C4-2B (cell line): ENCODE measurements at regions not wholly inside any gene's neighbourhood (a gene's known extent, or its start where the extent isn't known, plus 50 kb on each side); places are given as distances from the start of the nearest gene placed in this dataset.

Experiments
- H3K27ac ChIP-seq: fragments of 450-650 bp; 2 replicates; pipeline ENCODE4 v1.5.1; 2017
- CTCF ChIP-seq: fragments of 450-650 bp; conservative IDR thresholded peaks from 2 replicates; pipeline ENCODE4 v1.5.1; 2017; ENCODE audit warnings: mild to moderate bottlenecking
- ZFX ChIP-seq: fragments of 450-650 bp; IDR thresholded peaks from 2 replicates; pipeline ENCODE4 v1.6.1; 2017

DNA sequence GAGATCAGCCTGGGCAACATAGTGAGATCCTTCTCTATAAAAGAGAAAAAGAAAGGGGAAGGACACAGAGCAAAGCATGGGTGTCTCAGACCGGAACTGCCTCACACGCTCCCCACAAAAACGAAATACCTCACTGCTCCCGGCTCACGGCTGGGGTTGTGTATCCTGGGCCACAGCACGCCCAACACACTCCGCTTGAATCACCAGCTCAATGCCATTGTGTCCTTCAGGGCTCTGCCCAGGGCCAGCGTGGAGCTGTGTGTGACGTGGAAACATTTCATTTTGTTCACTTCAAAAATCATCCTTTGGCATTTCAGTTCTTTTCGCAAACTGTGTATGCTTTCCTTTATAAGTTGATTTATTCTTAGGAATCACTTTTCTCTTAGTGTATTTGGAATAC lies 279.5 kb downstream of the IRX1 start:
- TF ChIP-seq ZFX, result no peak
- TF ChIP-seq CTCF, result no peak
- no peak overlapping the region for H3K27ac ChIP-seq

DNA sequence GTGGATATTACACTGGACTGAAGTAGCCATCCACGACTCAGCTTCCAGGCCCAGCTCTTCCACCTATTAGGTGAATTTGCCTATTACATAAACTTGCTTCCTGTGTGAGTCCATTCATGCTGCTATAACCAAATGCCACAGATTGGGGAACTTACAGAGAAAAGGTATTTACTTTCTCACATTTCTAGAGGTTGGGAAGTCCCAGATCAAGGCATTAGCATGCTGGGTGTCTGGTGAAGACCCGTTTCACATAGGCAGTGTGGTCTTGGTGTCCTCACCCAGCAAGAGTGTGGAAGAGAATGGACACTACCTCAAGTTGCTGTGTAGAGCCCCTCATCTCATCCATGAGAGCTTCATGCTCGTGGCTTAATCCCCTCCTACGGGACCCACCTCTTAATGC lies 282.6 kb downstream of the IRX1 start:
- TF ChIP-seq ZFX (no peak), CTCF (no peak)
- H3K27ac ChIP-seq, result no peak overlapping the region

GRCh38 chr5:3883040-3883439 lies 287.4 kb downstream of the IRX1 start:
- no peak overlapping the region for H3K27ac ChIP-seq
- TF ChIP-seq CTCF, result no peak

DNA sequence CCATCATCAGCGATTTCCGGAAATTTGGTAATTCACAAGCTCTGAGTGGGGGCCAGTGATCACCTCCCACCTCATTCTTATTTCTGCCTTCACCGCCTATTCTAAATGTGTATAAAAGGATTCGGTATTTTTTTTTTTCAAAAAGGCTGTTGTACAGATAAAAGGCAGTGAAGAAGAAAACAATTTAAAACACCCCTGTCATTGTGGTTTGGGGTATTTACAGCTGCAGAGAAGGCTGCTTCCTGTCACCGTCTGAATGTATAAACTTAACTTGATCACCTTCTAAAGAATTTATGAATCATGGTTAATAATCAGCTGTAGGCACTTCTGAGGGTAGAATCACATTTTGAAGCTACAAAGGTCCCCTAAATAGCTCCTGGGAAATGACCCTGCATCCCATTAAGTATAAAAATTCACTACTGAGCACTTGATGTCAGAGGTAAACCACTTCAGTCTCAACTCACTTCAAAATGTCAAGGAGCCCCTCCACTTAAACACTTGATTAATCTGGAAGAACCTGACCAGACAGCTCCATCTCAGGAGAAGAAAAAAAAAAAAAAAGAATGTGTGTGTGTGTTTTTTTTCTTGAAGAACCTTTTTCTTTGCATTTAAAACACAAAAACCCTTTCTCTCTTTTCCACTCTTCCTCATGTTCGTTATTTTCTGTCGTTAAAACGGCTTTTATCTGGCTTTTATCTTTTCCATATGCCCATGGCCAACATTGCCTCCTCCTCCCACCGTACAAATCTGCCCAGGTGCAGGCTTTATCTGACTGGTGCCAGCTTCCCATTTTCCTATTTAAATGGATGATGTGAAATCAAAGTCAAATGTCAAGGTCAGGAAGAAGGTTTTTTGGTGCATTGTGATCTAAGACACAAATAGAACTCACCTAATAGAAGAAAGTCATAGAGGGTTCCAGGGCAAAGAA lies 291.2 kb downstream of the IRX1 start:
- H3K27ac ChIP-seq, result no peak overlapping the region
- TF ChIP-seq ZFX (no peak), CTCF (no peak)

DNA sequence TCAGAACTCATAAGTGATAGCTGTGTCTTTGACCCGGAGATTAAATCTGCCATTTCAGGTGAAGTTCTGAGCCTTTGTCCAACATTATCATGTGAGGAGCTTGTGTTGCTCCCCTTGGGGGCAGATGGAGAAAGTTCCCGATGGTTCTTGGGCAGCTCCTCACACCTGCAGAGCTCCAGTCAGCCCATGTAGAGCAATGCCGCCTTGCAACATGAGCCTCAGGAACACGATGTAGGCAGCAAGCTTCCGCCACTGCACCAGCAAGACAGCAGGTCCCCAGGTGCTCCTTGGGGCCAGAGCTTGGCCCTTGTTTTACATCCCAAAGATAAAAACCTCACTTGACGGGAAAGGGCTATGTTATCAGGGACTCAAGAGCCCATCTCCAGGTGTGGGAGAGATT lies 292.7 kb downstream of the IRX1 start:
- no peak for TF ChIP-seq ZFX
- TF ChIP-seq CTCF, result no peak

DNA sequence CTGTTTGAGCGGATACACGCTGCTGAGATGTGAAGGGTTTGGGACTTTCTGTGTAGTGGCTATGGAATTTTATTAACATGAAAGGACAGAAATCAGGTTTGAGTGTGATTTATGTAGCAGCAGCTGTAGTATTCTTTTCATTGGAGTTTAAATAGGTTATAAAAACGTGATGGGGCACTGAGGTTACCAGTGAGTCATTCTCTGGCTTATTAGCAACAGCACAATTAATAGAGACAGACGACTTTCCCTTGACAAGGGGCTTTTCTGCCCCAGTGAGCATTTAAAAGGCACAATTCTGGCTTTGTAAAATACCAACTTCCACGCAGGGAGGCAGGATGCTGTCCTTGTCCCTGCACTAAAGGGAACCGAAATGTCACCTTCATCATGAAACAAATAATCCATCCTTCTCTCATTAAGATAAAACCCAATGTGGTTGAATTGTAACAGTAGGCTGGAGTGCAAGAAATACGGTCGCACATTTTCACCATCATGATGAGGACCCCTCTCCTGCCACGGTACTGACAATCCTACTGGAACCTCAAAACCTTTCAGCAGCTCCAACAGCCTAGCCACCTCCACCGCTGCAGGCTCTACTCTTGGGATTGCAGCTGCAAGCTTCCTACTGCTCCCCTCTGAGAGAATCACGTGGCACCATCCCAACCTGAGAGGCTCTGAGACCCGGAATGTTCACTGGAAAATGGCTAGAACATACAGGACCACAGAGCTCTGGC lies 293.9 kb downstream of the IRX1 start:
- no peak for TF ChIP-seq CTCF
- no peak for TF ChIP-seq ZFX
- H3K27ac ChIP-seq, result no peak overlapping the region

More for the DNA sequence above, 292.7 kb downstream of the IRX1 start:
- H3K27ac ChIP-seq, result no peak overlapping the region

DNA sequence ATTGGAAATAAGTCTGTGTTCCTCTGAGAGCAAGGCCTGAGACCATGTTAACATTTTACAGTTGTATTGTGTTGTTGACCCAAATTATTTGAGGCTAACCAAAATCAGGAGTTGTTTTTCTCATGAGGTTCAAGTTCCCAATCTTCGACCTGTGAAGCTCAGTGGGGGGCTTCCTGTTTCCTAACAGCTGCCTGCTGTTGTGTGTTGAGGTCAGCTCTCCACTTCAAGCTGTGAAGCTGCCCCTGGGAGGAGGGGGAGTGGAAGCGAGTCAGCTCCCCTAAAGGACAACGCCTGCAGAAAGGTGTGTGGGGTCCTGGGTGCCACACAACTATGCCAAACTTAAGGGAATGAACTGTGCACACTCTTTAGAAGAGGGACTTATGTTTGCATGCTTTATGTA lies 295.5 kb downstream of the IRX1 start:
- TF ChIP-seq CTCF (no peak), ZFX (no peak)
- no peak overlapping the region for H3K27ac ChIP-seq
